K562 (cell line): ENCODE measurements at regions not wholly inside any gene's neighbourhood (a gene's known extent, or its start where the extent isn't known, plus 50 kb on each side); places are given as distances from the start of the nearest gene placed in this dataset.

Experiments
- BDP1 ChIP-seq: IDR thresholded peaks from 3 replicates; pipeline ENCODE4 v1.6.1; 2011; ENCODE audit not compliant: insufficient read length, insufficient read depth
- MXI1 ChIP-seq: IDR thresholded peaks from 2 replicates; pipeline ENCODE4 v1.6.1; 2011; ENCODE audit warnings: low read depth, mild to moderate bottlenecking, improper control_type of control experiment, low read length
- POLR2A ChIP-seq: fragments of 450-650 bp; conservative IDR thresholded peaks from 2 replicates; pipeline ENCODE4 v1.6.1; 2016
- SMAD4 ChIP-seq: fragments of 250-450 bp; sonication (Bioruptor Pico); conservative IDR thresholded peaks from 2 replicates; pipeline ENCODE4 v1.8.0; 2021; ENCODE audit warnings: inconsistent platforms, mild to moderate bottlenecking, moderate library complexity
- SP1 ChIP-seq: sonication (generic); formaldehyde crosslinking; IDR thresholded peaks from 2 replicates; pipeline ENCODE4 v1.8.1; 2022; ENCODE audit warnings: mild to moderate bottlenecking, missing genetic modification reagents
- SP2 ChIP-seq: IDR thresholded peaks from 2 replicates; pipeline ENCODE4 v1.6.1; 2011; ENCODE audit warnings: mild to moderate bottlenecking, low read depth, low read length, moderate library complexity; ENCODE audit not compliant: poor library complexity, severe bottlenecking; ENCODE audit errors: extremely low read depth
- ZNF347 ChIP-seq: fragments of 450-650 bp; formaldehyde crosslinking; IDR thresholded peaks from 2 replicates; pipeline ENCODE4 v1.4.0; 2020; ENCODE audit warnings: low read depth, mild to moderate bottlenecking, moderate library complexity
- TF ChIP-seq, protein P1 (sequence below): fragments of 450-650 bp; IDR thresholded peaks from 2 replicates; pipeline ENCODE4 v1.6.1; 2016
- TF ChIP-seq, protein P2 (sequence below): fragments of 450-650 bp; formaldehyde crosslinking; conservative IDR thresholded peaks from 2 replicates; pipeline ENCODE4 v1.4.0; 2022; ENCODE audit warnings: mild to moderate bottlenecking, missing genetic modification characterization

DNA sequence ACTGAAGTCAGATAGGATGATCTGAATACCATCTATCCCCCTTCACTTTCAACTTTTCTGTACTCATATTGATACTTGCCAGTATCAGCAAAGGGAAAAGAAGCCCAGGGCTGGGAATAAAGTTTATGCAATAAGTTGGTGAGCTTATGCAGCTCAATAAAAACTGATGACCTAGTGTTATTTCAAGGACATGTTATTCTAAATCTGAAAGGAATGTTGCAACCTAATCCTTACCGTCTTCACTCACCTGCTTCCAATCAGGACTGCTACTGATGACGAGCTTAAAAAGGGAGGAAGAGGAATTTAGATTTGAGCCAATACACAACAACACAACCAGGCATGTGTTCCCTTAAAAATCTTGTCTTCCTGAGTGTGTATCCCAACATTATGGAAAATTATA, 419.9 kb downstream of the SPRY1 start:
- TF ChIP-seq POLR2A (no peak), MXI1 (no peak), SMAD4 (CRISPR knock-in tag) (no peak), SP1 (CRISPR knock-in tag) (no peak), SP2 (no peak), ZNF347 (no peak), BDP1 (no peak)
- TF ChIP-seq, protein P1, sequence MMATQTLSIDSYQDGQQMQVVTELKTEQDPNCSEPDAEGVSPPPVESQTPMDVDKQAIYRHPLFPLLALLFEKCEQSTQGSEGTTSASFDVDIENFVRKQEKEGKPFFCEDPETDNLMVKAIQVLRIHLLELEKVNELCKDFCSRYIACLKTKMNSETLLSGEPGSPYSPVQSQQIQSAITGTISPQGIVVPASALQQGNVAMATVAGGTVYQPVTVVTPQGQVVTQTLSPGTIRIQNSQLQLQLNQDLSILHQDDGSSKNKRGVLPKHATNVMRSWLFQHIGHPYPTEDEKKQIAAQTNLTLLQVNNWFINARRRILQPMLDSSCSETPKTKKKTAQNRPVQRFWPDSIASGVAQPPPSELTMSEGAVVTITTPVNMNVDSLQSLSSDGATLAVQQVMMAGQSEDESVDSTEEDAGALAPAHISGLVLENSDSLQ: no peak
- TF ChIP-seq, protein P2, sequence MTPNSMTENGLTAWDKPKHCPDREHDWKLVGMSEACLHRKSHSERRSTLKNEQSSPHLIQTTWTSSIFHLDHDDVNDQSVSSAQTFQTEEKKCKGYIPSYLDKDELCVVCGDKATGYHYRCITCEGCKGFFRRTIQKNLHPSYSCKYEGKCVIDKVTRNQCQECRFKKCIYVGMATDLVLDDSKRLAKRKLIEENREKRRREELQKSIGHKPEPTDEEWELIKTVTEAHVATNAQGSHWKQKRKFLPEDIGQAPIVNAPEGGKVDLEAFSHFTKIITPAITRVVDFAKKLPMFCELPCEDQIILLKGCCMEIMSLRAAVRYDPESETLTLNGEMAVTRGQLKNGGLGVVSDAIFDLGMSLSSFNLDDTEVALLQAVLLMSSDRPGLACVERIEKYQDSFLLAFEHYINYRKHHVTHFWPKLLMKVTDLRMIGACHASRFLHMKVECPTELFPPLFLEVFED (CRISPR knock-in tag): no peak
